ENCODE measurements at regions not wholly inside any gene's neighbourhood (a gene's known extent, or its start where the extent isn't known, plus 50 kb on each side); places are given as distances from the start of the nearest gene placed in this dataset.

DNA sequence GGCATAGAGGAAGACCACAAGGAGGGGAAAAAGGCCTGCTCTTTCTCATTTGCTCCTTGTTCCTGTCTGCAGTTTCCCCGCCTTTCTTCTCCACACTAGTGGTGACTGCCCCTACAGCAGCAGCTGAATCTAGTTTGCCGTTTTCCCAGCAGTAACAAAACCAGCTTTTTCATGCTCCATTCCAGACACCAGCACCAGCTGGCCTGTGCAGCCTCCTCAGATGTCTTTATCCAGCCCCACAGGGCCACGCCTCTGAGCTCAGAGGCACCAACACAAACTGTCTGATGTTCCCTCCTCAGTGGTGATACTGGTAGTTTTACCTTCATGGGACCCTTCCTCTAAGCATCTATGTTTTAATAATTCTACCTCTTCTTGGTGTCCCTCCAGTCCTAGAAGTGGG, 70.4 kb upstream of the SLC24A3 start:
- H3K4me1 ChIP-seq, result no peaks in the 10 kb centered on the region
- DNase-seq (ENCODE audit: low spot score in 2 of 2), result no peak
- H3K27ac ChIP-seq, result no peak overlapping the region
- no peaks in the 10 kb centered on the region for H3K27me3 ChIP-seq
- H3K36me3 ChIP-seq, result no peaks in the 10 kb centered on the region
- TF ChIP-seq POLR2A (IDR thresholded peaks at IDR 0.05) (no peak), POLR2AphosphoS5 (IDR thresholded peaks at IDR 0.05) (no peak)
- TF ChIP-seq, protein P1, sequence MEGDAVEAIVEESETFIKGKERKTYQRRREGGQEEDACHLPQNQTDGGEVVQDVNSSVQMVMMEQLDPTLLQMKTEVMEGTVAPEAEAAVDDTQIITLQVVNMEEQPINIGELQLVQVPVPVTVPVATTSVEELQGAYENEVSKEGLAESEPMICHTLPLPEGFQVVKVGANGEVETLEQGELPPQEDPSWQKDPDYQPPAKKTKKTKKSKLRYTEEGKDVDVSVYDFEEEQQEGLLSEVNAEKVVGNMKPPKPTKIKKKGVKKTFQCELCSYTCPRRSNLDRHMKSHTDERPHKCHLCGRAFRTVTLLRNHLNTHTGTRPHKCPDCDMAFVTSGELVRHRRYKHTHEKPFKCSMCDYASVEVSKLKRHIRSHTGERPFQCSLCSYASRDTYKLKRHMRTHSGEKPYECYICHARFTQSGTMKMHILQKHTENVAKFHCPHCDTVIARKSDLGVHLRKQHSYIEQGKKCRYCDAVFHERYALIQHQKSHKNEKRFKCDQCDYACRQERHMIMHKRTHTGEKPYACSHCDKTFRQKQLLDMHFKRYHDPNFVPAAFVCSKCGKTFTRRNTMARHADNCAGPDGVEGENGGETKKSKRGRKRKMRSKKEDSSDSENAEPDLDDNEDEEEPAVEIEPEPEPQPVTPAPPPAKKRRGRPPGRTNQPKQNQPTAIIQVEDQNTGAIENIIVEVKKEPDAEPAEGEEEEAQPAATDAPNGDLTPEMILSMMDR (IDR thresholded peaks at IDR 0.05), result no peak
- intact Hi-C loops (cut with DNase I; ENCODE audit: low total_unique reads), result loop anchor here (5.0 kb wide), 1 partner anchor 820 kb away; no protein-coding TSS in a partner anchor
- H3K4me3 ChIP-seq, result no peak overlapping the region
- peaks cover 6 to 19% of the 10 kb centered on the region in 2 donors for H3K9me3 ChIP-seq

DNA sequence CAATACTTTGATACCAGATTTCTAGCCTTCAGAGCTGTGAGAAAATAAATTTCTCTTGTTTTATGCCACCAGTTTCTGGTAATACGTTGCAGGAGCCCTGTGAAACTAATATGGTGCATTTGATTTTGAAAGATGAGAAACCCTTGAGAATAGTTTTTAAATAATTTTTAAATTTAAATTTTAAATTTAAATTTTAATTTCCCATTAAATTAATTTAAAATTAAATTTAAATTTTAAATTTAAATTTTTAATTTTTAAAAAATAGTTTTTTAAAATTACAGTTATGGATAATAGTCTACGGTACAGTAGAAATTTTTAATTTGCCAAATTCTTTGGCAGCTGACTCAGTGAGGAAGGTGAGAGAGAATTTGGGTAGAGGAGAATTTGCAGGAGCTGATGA, 68.6 kb upstream of the SLC24A3 start:
- DNase-seq (ENCODE audit: low spot score in 2 of 2), result no peak
- Histone ChIP-seq H3K27me3 (no peaks in the 10 kb centered on the region), H3K36me3 (no peaks in the 10 kb centered on the region), H3K4me1 (no peaks in the 10 kb centered on the region), H3K4me3 (no peak overlapping the region), H3K9me3 (peaks cover 6 to 18% of the 10 kb centered on the region in 2 donors), H3K27ac (no peak overlapping the region)
- intact Hi-C loops (cut with DNase I; ENCODE audit: low total_unique reads), result loop anchor here (5.0 kb wide), 1 partner anchor 822 kb away; no protein-coding TSS in a partner anchor
- TF ChIP-seq POLR2A (IDR thresholded peaks at IDR 0.05), result no peak
- TF ChIP-seq, protein P1 (IDR thresholded peaks at IDR 0.05), result no peak

DNA sequence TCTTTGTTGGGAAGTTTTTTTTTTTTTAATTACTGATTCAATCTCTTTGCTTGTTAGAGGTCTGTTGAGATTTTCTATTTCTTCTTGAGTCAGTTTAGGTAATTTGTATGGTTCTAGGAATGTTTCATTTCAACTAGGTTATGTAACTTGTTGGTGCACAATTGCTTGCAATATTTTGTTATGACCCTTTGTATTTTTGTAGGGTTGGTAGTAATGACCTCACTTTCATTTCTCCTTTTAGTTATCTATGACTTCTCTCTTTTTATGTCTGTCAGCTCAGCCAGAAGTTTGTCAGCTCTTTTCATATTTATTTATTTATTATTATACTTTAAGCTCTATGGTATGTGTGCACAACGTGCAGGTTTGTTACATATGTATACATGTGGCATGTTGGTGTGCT, 51.1 kb upstream of the SLC24A3 start:
- Histone ChIP-seq H3K27ac (no peak overlapping the region), H3K4me1 (no peaks in the 10 kb centered on the region), H3K27me3 (no peaks in the 10 kb centered on the region), H3K36me3 (no peaks in the 10 kb centered on the region), H3K4me3 (no peak overlapping the region), H3K9me3 (peaks cover 5% of the 10 kb centered on the region in 2 donors)
- no peak for DNase-seq (ENCODE audit: low spot score in 2 of 2)
- intact Hi-C loops (cut with DNase I; ENCODE audit: low total_unique reads), result no loop called here
- no peak for TF ChIP-seq POLR2AphosphoS5 (IDR thresholded peaks at IDR 0.05)

Data from breast epithelium (tissue), 4 donors.